Epithelial cell of proximal tubule (primary cell): ENCODE measurements at regions not wholly inside any gene's neighbourhood (a gene's known extent, or its start where the extent isn't known, plus 50 kb on each side); places are given as distances from the start of the nearest gene placed in this dataset.

Experiments
- DNase-seq: peaks from one replicate; pipeline ENCODE4 v3.0.0-alpha.2; 2011; ENCODE audit warnings: low read depth
- H3K4me3 ChIP-seq: 2 replicates; pipeline ENCODE4 v1.5.1; 2011; ENCODE audit warnings: low read depth, mild to moderate bottlenecking, low read length
- CTCF ChIP-seq: conservative IDR thresholded peaks from 2 replicates; pipeline ENCODE4 v1.5.1; 2012; ENCODE audit warnings: low read depth, mild to moderate bottlenecking, low read length

- TF ChIP-seq CTCF, result no peak
- no peak for DNase-seq
- H3K4me3 ChIP-seq, result no peak overlapping the region
Measured at GRCh38 chr1:187411118-187411517, 582.4 kb downstream of the PLA2G4A start.

GRCh38 chr1:187413405-187414169, 584.8 kb downstream of the PLA2G4A start:
- no peak for DNase-seq
- no peak overlapping the region for H3K4me3 ChIP-seq
- peak; percentile 26 for TF ChIP-seq CTCF

- no peak for DNase-seq
- H3K4me3 ChIP-seq, result no peak overlapping the region
- TF ChIP-seq CTCF, result no peak
Measured at GRCh38 chr1:187415065-187415464, 586.3 kb downstream of the PLA2G4A start.

GRCh38 chr1:187417520-187417919, 588.8 kb downstream of the PLA2G4A start:
- no peak for TF ChIP-seq CTCF
- H3K4me3 ChIP-seq, result no peak overlapping the region
- DNase-seq, result no peak

- DNase-seq, result no peak
- no peak overlapping the region for H3K4me3 ChIP-seq
- no peak for TF ChIP-seq CTCF
Measured at GRCh38 chr1:187433598-187433997, 604.8 kb downstream of the PLA2G4A start.

GRCh38 chr1:187442603-187443002, 613.9 kb downstream of the PLA2G4A start:
- no peak for TF ChIP-seq CTCF
- no peak overlapping the region for H3K4me3 ChIP-seq
- no peak for DNase-seq

- H3K4me3 ChIP-seq, result no peak overlapping the region
- no peak for TF ChIP-seq CTCF
- no peak for DNase-seq
Measured at GRCh38 chr1:187443939-187444338, 615.2 kb downstream of the PLA2G4A start.
